LNCaP clone FGC (cell line): ENCODE measurements at regions not wholly inside any gene's neighbourhood (a gene's known extent, or its start where the extent isn't known, plus 50 kb on each side); places are given as distances from the start of the nearest gene placed in this dataset.

Experiments used
- DNase-seq: peaks from one replicate; pipeline ENCODE4 v3.0.0-alpha.2; 2011; ENCODE audit warnings: low read depth
- H3K4me3 ChIP-seq: 2 replicates; pipeline ENCODE4 v1.5.1; 2011; ENCODE audit warnings: mild to moderate bottlenecking, low read depth, low read length, control low read depth
- CTCF ChIP-seq: IDR thresholded peaks from 2 replicates; pipeline ENCODE4 v1.5.1; 2012; ENCODE audit warnings: mild to moderate bottlenecking; ENCODE audit not compliant: control insufficient read depth, insufficient read depth; ENCODE audit errors: extremely low read depth

GRCh38 chr5:106423109-106423897, 1247.4 kb downstream of the EFNA5 start:
- DNase-seq = no peak
- no peak overlapping the region for H3K4me3 ChIP-seq
- no peak for TF ChIP-seq CTCF

GRCh38 chr5:106420102-106420501, 1250.6 kb downstream of the EFNA5 start:
- no peak for TF ChIP-seq CTCF
- no peak overlapping the region for H3K4me3 ChIP-seq
- DNase-seq = no peak

GRCh38 chr5:106418196-106418595, 1252.5 kb downstream of the EFNA5 start:
- no peak for DNase-seq
- H3K4me3 ChIP-seq = no peak overlapping the region
- TF ChIP-seq CTCF = no peak

GRCh38 chr5:106417566-106417965, 1253.2 kb downstream of the EFNA5 start:
- DNase-seq = no peak

GRCh38 chr5:106417163-106417562, 1253.6 kb downstream of the EFNA5 start:
- TF ChIP-seq CTCF = no peak
- DNase-seq = no peak

More at GRCh38 chr5:106417566-106417965, 1253.2 kb downstream of the EFNA5 start:
- H3K4me3 ChIP-seq = no peak overlapping the region
- no peak for TF ChIP-seq CTCF

GRCh38 chr5:106415541-106415940, 1255.2 kb downstream of the EFNA5 start:
- no peak overlapping the region for H3K4me3 ChIP-seq
- no peak for DNase-seq
- TF ChIP-seq CTCF = no peak

More at GRCh38 chr5:106417163-106417562, 1253.6 kb downstream of the EFNA5 start:
- no peak overlapping the region for H3K4me3 ChIP-seq

- DNase-seq = no peak
- no peak overlapping the region for H3K4me3 ChIP-seq
- no peak for TF ChIP-seq CTCF
Observed at GRCh38 chr5:106414342-106414741, 1256.4 kb downstream of the EFNA5 start.
